ENCODE measurements at regions not wholly inside any gene's neighbourhood (a gene's known extent, or its start where the extent isn't known, plus 50 kb on each side); places are given as distances from the start of the nearest gene placed in this dataset.

GRCh38 chr15:77537006-77537405 lies 95.7 kb downstream of the LINGO1 start (continued):
- no peak for TF ChIP-seq ZNF337 (CRISPR knock-in tag; IDR thresholded peaks at IDR 0.05; ENCODE audit: borderline replicate concordance, low read depth)
- TF ChIP-seq ELK4 (CRISPR knock-in tag; IDR thresholded peaks at IDR 0.05; ENCODE audit: borderline replicate concordance): no peak
- no peak for TF ChIP-seq ZNF333 (CRISPR knock-in tag; IDR thresholded peaks at IDR 0.05; ENCODE audit: borderline replicate concordance)
- no peak for TF ChIP-seq SIN3B (IDR thresholded peaks at IDR 0.05; ENCODE audit: low read length)
- TF ChIP-seq ZFP90 (CRISPR knock-in tag; IDR thresholded peaks at IDR 0.05; ENCODE audit: borderline replicate concordance): no peak

GRCh38 chr15:77535845-77536244 lies 96.9 kb downstream of the LINGO1 start:
- Histone ChIP-seq H3K4me1 (ENCODE audit: insufficient read depth, low read length) (peaks cover 43% of the 10 kb centered on the region), H3K4me2 (ENCODE audit: low read depth, low read length) (no peak overlapping the region), H3K27ac (ENCODE audit: extremely low read length, insufficient read depth, low read length) (no peak overlapping the region), H3K79me2 (ENCODE audit: insufficient read depth, low read length) (no peaks in the 10 kb centered on the region), H3K9me3 (ENCODE audit: low read length) (no peaks in the 10 kb centered on the region), H3K9ac (ENCODE audit: insufficient read depth, low read depth, low read length) (no peak overlapping the region), H3K27me3 (ENCODE audit: control insufficient read depth in 1 of 2, insufficient read depth in 2 of 2, low read length in 2 of 2) (peaks cover 1 to 6% of the 10 kb centered on the region in 2 experiments; a peak in 2 of 5 replicates), H2AFZ (ENCODE audit: low read length) (no peak overlapping the region), H3K36me3 (replicated peaks in 1 of 2; ENCODE audit: control insufficient read depth in 1 of 2, insufficient read depth in 2 of 2, low read length in 2 of 2) (no peaks in the 10 kb centered on the region), H3K4me3 (replicated peaks in 1 of 3; ENCODE audit: insufficient read depth in 1 of 3, low read depth in 2 of 3, low read length in 3 of 3) (no peak overlapping the region), H4K20me1 (ENCODE audit: insufficient read depth, low read length) (no peaks in the 10 kb centered on the region)
- in situ Hi-C loops (cut with HindIII; ENCODE audit: extremely low pct_ligation_motif_present, low pct_unique_long_range_greater_than_20kb) (no loop called here), intact Hi-C loops (cut with micrococcal nuclease; ENCODE audit: unreplicated experiment) (no loop called here)
- ChIA-PET CTCF (ENCODE audit: low intra/inter-chr PET ratio, low total read pairs) (no interaction called here), POLR2A (interaction anchor here (0.7 kb wide), 1 partner anchor 8 kb away, joined by 4 read pairs; no protein-coding TSS in a partner anchor)
- ATAC-seq (no peak), FAIRE-seq (no peak), DNase-seq (ENCODE audit: low spot score) (no peak)
- no TSS peak for BruUV-seq (replicated peaks)
- WGBS (ENCODE audit: low lambda C conversion rate): 74% methylated on average over 7 of the region's 7 CpGs
- TF ChIP-seq ZNF143 (CRISPR knock-in tag; IDR thresholded peaks at IDR 0.05) (peak; percentile 83), HDAC1 (CRISPR knock-in tag; IDR thresholded peaks at IDR 0.05) (no peak), USF2 (IDR thresholded peaks at IDR 0.05; ENCODE audit: low read depth, low read length) (no peak), USF2 (CRISPR knock-in tag; IDR thresholded peaks at IDR 0.05; ENCODE audit: borderline replicate concordance) (no peak), NFYC (CRISPR knock-in tag; IDR thresholded peaks at IDR 0.05) (peak; percentile 67), THAP11 (CRISPR knock-in tag; IDR thresholded peaks at IDR 0.05) (peak; percentile 95), NFYB (CRISPR knock-in tag; IDR thresholded peaks at IDR 0.05) (peak; percentile 31; the same call in 1 of the 2 replicates), HNRNPK (IDR thresholded peaks at IDR 0.05; ENCODE audit: low read depth, low read length, poor library complexity, severe bottlenecking) (no peak), RFXANK (CRISPR knock-in tag; IDR thresholded peaks at IDR 0.05) (no peak), ZFP36L1 (CRISPR knock-in tag; IDR thresholded peaks at IDR 0.05) (no peak)

All from HepG2 (cell line).